Smooth muscle cell (in vitro differentiated cells): ENCODE measurements at regions not wholly inside any gene's neighbourhood (a gene's known extent, or its start where the extent isn't known, plus 50 kb on each side); places are given as distances from the start of the nearest gene placed in this dataset.

Experiments
- DNase-seq: peaks from one replicate; lab custom pipeline; 2025; ENCODE audit not compliant: unreplicated experiment; lab: John Stamatoyannopoulos, UW
- H2AFZ ChIP-seq: fragments of 200-600 bp; sonication (generic); 2 replicates; pipeline ENCODE4 v1.6.0; 2016; ENCODE audit warnings: antibody characterized with exemption, low read depth, mild to moderate bottlenecking
- H3F3A ChIP-seq: fragments of 200-600 bp; sonication (generic); 2 replicates; pipeline ENCODE4 v1.6.0; 2017; ENCODE audit warnings: antibody characterized with exemption, low read depth
- H3K27ac ChIP-seq: fragments of 200-600 bp; sonication (generic); 2 replicates; pipeline ENCODE4 v1.5.1; 2016; ENCODE audit warnings: low read depth, mild to moderate bottlenecking
- H3K27me3 ChIP-seq: fragments of 200-600 bp; sonication (generic); 2 replicates; pipeline ENCODE4 v1.6.1; 2016; ENCODE audit warnings: low read depth, mild to moderate bottlenecking
- H3K36me3 ChIP-seq: fragments of 200-600 bp; sonication (generic); 2 replicates; pipeline ENCODE4 v1.5.1; 2016; ENCODE audit warnings: low read depth
- H3K4me1 ChIP-seq: fragments of 200-600 bp; sonication (generic); 2 replicates; pipeline ENCODE4 v1.5.1; 2016; ENCODE audit warnings: low read depth
- H3K4me2 ChIP-seq: fragments of 200-600 bp; sonication (generic); 2 replicates; pipeline ENCODE4 v1.6.0; 2016; ENCODE audit warnings: mild to moderate bottlenecking
- H3K4me3 ChIP-seq: fragments of 200-600 bp; sonication (generic); 2 replicates; pipeline ENCODE4 v1.5.1; 2016; ENCODE audit warnings: mild to moderate bottlenecking
- H3K79me2 ChIP-seq: fragments of 200-600 bp; sonication (generic); 2 replicates; pipeline ENCODE4 v1.6.0; 2016; ENCODE audit warnings: low read depth, mild to moderate bottlenecking
- H3K9ac ChIP-seq: fragments of 200-600 bp; sonication (generic); 2 replicates; pipeline ENCODE4 v1.6.0; 2016; ENCODE audit warnings: low read depth
- H3K9me3 ChIP-seq: fragments of 200-600 bp; sonication (generic); replicated peaks from 2 replicates; pipeline ENCODE4 v1.5.1; 2016; ENCODE audit warnings: low read depth
- H4K20me1 ChIP-seq: fragments of 200-600 bp; sonication (generic); 2 replicates; pipeline ENCODE4 v1.6.0; 2016; ENCODE audit warnings: low read depth
- WGBS: methylation state at CpG from one replicate; pipeline ENCODE4 v1.1.7; 2016; ENCODE audit warnings: low lambda C conversion rate; 5-methylcytosine and 5-hydroxymethylcytosine counted together
- TF ChIP-seq, protein P1 (sequence below): fragments of 200-600 bp; sonication (generic); IDR thresholded peaks from 2 replicates; pipeline ENCODE4 v1.5.1; 2017; ENCODE audit warnings: borderline replicate concordance, mild to moderate bottlenecking, antibody characterized with exemption; ENCODE audit not compliant: insufficient read depth, poor library complexity, severe bottlenecking

DNA sequence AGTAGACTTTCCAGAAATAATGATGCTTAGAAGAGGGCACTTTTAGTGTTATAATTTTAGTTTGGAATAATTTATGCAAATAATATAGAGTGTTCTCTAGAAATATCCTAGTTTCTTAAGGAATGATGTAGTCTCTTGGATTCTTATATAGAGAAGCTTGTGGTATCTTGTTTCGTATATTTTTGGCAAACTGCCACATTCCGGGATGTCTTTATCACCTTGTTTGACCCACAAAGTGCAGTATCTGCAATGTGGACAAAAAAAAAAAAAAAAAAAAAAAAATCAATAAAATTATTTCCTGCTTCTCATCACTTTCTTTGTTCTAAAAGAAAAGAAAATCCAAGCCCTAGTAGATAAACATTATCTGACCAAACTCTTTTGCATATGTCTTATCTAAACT, 1577.7 kb upstream of the TENM3 start:
- no peak overlapping the region for H2AFZ ChIP-seq
- WGBS = 71% methylated on average over 2 of the region's 2 CpGs
- TF ChIP-seq, protein P1, sequence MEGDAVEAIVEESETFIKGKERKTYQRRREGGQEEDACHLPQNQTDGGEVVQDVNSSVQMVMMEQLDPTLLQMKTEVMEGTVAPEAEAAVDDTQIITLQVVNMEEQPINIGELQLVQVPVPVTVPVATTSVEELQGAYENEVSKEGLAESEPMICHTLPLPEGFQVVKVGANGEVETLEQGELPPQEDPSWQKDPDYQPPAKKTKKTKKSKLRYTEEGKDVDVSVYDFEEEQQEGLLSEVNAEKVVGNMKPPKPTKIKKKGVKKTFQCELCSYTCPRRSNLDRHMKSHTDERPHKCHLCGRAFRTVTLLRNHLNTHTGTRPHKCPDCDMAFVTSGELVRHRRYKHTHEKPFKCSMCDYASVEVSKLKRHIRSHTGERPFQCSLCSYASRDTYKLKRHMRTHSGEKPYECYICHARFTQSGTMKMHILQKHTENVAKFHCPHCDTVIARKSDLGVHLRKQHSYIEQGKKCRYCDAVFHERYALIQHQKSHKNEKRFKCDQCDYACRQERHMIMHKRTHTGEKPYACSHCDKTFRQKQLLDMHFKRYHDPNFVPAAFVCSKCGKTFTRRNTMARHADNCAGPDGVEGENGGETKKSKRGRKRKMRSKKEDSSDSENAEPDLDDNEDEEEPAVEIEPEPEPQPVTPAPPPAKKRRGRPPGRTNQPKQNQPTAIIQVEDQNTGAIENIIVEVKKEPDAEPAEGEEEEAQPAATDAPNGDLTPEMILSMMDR = no peak

DNA sequence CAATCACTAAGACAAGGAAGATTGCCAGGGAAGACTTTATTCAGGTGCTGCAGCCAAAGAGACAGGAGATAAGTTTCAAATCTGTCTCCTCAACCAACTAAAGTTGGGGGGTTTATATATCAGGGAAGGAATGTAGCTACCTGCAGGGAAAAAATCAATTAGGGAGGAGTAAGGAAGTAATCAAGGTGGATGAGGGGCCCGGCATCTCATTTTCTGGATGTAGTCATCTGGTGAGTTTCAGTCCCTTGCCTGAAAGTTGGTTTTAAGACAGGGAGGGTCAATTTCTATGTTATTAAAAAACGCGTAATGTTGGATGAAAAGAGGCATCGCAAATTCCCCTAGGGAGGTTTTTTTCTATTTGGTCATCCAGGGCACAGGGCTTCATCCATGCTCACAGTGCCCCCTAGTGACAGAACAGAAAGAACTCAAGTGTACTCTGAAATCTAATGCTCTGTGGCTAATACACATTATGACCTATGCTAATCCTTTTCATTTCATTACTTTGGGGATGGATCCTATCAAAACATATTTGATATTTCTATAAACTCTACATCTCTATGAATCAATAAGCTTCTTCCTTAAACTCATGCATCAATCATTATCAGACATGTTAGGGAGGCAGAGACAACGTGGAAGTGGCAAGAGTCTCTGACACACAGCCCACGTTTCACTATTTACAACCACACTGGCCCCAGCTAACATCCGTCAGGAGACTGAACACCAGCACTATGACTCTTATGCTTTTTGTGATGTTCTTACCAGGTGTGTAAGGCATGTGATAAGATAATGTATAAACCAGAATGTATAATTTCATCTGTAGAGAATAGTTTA, 1577.0 kb upstream of the TENM3 start:
- Histone ChIP-seq H3K27me3 (no peaks in the 10 kb centered on the region), H4K20me1 (no peaks in the 10 kb centered on the region), H3K9ac (no peak overlapping the region), H3K27ac (no peak overlapping the region), H3K4me2 (peak overlapping the region; percentile 29), H2AFZ (no peak overlapping the region), H3K79me2 (no peaks in the 10 kb centered on the region), H3K4me1 (no peaks in the 10 kb centered on the region), H3K36me3 (no peaks in the 10 kb centered on the region), H3K4me3 (no peak overlapping the region), H3K9me3 (no peaks in the 10 kb centered on the region), H3F3A (no peaks in the 10 kb centered on the region)
- no peak for DNase-seq
- 42% methylated on average over 7 of the region's 7 CpGs for WGBS
- TF ChIP-seq, protein P1 = peak; percentile 75

More for the DNA sequence above, 1577.7 kb upstream of the TENM3 start:
- Histone ChIP-seq H3K4me3 (no peak overlapping the region), H3K9me3 (no peaks in the 10 kb centered on the region), H3K36me3 (no peaks in the 10 kb centered on the region), H3K27me3 (no peaks in the 10 kb centered on the region), H3K4me2 (no peak overlapping the region), H3K4me1 (no peaks in the 10 kb centered on the region), H3K27ac (no peak overlapping the region), H3F3A (no peaks in the 10 kb centered on the region), H4K20me1 (no peaks in the 10 kb centered on the region), H3K9ac (no peak overlapping the region), H3K79me2 (no peaks in the 10 kb centered on the region)
- no peak for DNase-seq

DNA sequence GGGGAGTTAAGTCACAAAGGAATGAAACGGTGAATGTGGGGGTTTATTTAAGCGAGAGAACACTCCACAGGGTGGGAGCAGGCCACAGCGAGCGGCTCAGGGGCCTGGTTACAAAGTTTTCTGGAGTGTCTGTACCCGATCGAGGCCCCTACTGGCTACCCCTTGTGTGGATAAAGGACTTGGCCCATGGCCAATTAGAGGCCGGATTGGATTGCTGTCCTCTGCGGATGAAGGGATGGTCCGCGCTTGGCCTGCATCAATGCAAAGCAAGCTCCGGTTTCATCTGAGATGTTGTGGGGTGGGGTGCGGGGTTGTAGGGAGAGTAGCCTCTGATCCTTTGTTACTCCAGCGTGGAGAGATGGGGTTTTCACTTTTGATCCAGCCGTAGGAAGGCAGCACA, 1574.5 kb upstream of the TENM3 start:
- Histone ChIP-seq H3K27me3 (no peaks in the 10 kb centered on the region), H3K4me3 (no peak overlapping the region), H2AFZ (no peak overlapping the region), H3K4me2 (no peak overlapping the region), H3K27ac (no peak overlapping the region), H3K9ac (no peak overlapping the region), H3K9me3 (no peaks in the 10 kb centered on the region), H3K79me2 (no peaks in the 10 kb centered on the region), H4K20me1 (no peaks in the 10 kb centered on the region), H3F3A (no peaks in the 10 kb centered on the region), H3K36me3 (no peaks in the 10 kb centered on the region), H3K4me1 (no peaks in the 10 kb centered on the region)
- WGBS = 93% methylated on average over 14 of the region's 14 CpGs
- DNase-seq = no peak
- TF ChIP-seq, protein P1 = no peak

DNA sequence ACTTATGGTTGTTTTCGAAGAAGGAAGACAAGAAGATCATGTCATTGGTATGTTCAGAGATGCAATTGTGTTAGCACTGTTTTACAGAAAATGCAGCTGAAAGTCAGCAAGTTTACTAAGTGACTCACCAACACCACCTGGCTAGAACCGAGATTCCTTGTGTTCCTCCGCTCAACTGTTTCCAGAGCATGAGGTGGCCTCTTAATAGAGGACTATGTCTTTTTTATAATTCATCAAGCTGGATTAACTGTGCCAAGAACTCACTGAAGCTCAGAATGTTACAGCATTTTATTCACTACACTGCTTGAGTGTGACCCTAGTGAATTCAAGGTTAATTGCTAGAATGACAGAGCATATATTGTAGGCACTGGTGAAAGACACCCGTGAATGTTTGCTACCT, 1573.5 kb upstream of the TENM3 start:
- no peaks in the 10 kb centered on the region for H3F3A ChIP-seq
- no peaks in the 10 kb centered on the region for H3K27me3 ChIP-seq
- H3K4me3 ChIP-seq = no peak overlapping the region
- H2AFZ ChIP-seq = no peak overlapping the region
- DNase-seq = no peak
- WGBS = 75% methylated on average over 4 of the region's 4 CpGs
- H3K4me2 ChIP-seq = no peak overlapping the region
- no peak overlapping the region for H3K9ac ChIP-seq
- H3K27ac ChIP-seq = no peak overlapping the region
- no peaks in the 10 kb centered on the region for H3K4me1 ChIP-seq
- H3K36me3 ChIP-seq = no peaks in the 10 kb centered on the region
- no peaks in the 10 kb centered on the region for H3K9me3 ChIP-seq
- H4K20me1 ChIP-seq = no peaks in the 10 kb centered on the region
- TF ChIP-seq, protein P1 = no peak
- no peaks in the 10 kb centered on the region for H3K79me2 ChIP-seq
